Hepatocyte (in vitro differentiated cells): ENCODE measurements at regions not wholly inside any gene's neighbourhood (a gene's known extent, or its start where the extent isn't known, plus 50 kb on each side); places are given as distances from the start of the nearest gene placed in this dataset.

Experiments used
- DNase-seq: peaks from one replicate; pipeline ENCODE4 v3.0.0-alpha.2; 2016; ENCODE audit warnings: low spot score
- H2AFZ ChIP-seq: fragments of 200-600 bp; sonication (generic); 2 replicates; pipeline ENCODE4 v1.6.0; 2016; ENCODE audit warnings: antibody characterized with exemption, mild to moderate bottlenecking
- H3K27ac ChIP-seq: fragments of 200-600 bp; sonication (generic); 2 replicates; pipeline ENCODE4 v1.5.1; 2016; ENCODE audit warnings: mild to moderate bottlenecking
- H3K27me3 ChIP-seq: fragments of 200-600 bp; sonication (generic); 2 replicates; pipeline ENCODE4 v1.6.1; 2016
- H3K36me3 ChIP-seq: fragments of 200-600 bp; sonication (generic); replicated peaks from 2 replicates; pipeline ENCODE4 v1.5.1; 2016; ENCODE audit warnings: low read depth; ENCODE audit not compliant: insufficient read depth
- H3K4me1 ChIP-seq: fragments of 200-600 bp; sonication (generic); 2 replicates; pipeline ENCODE4 v1.5.1; 2016; ENCODE audit warnings: mild to moderate bottlenecking, moderate library complexity; ENCODE audit not compliant: insufficient read depth
- H3K4me2 ChIP-seq: fragments of 200-600 bp; sonication (generic); 2 replicates; pipeline ENCODE4 v1.6.0; 2016
- H3K4me3 ChIP-seq: fragments of 200-600 bp; sonication (generic); 2 replicates; pipeline ENCODE4 v1.5.1; 2016; ENCODE audit warnings: mild to moderate bottlenecking
- H3K79me2 ChIP-seq: fragments of 200-600 bp; sonication (generic); 2 replicates; pipeline ENCODE4 v1.6.0; 2017; ENCODE audit warnings: mild to moderate bottlenecking
- H3K9me2 ChIP-seq: fragments of 200-600 bp; sonication (generic); replicated peaks from 2 replicates; pipeline ENCODE4 v1.6.0; 2017; ENCODE audit warnings: mild to moderate bottlenecking; ENCODE audit not compliant: insufficient read depth
- H3K9me3 ChIP-seq: fragments of 200-600 bp; sonication (generic); 2 replicates; pipeline ENCODE4 v1.5.1; 2016; ENCODE audit warnings: low read depth, mild to moderate bottlenecking
- H4K20me1 ChIP-seq: fragments of 200-600 bp; sonication (generic); 2 replicates; pipeline ENCODE4 v1.6.0; 2016; ENCODE audit warnings: mild to moderate bottlenecking; ENCODE audit not compliant: insufficient read depth, poor library complexity, severe bottlenecking
- EZH2 ChIP-seq: fragments of 200-600 bp; sonication (generic); IDR thresholded peaks from 2 replicates; pipeline ENCODE4 v1.6.1; 2016; ENCODE audit warnings: antibody characterized with exemption, mild to moderate bottlenecking, borderline replicate concordance
- EZH2phosphoT487 ChIP-seq: fragments of 200-600 bp; sonication (generic); IDR thresholded peaks from one replicate; pipeline ENCODE4 v1.6.1; 2018; ENCODE audit warnings: antibody characterized with exemption, mild to moderate bottlenecking, low read depth, moderate library complexity; ENCODE audit not compliant: unreplicated experiment, severe bottlenecking
- WGBS: methylation state at CpG from one replicate; pipeline ENCODE4 v1.1.6; 2016; ENCODE audit warnings: low lambda C conversion rate; ENCODE audit errors: missing lambda C conversion rate; 5-methylcytosine and 5-hydroxymethylcytosine counted together
- TF ChIP-seq, protein P1 (sequence below): fragments of 200-600 bp; sonication (generic); IDR thresholded peaks from 2 replicates; pipeline ENCODE4 v1.5.1; 2016; ENCODE audit warnings: antibody characterized with exemption, mild to moderate bottlenecking; ENCODE audit not compliant: poor library complexity

DNA sequence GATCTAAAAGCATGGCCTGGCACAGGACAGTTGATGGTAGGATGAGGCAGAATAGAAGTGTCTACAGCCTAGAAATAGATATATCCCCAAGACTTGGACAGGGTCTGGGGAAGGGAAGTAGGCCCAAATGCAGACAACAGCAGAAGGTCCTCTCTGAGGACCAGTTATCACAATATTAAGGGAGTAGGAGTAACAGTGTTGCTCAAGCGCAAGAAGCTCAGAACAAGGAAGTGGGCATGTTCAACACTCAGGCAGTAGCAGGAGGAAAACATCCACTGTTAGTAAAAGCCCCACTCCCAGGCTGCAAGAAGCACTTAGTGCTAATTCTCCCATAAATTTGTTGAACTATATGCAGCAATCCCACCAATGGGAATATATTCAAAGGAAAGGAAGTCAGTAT lies 314.7 kb downstream of the METTL4 start:
- 100% methylated on average over 1 of the region's 1 CpG for WGBS
- Histone ChIP-seq H3K79me2 (no peaks in the 10 kb centered on the region), H3K4me3 (no peak overlapping the region), H3K4me1 (no peaks in the 10 kb centered on the region), H3K9me3 (no peaks in the 10 kb centered on the region), H4K20me1 (no peaks in the 10 kb centered on the region), H3K27ac (no peak overlapping the region), H3K36me3 (no peaks in the 10 kb centered on the region), H3K4me2 (no peak overlapping the region), H3K9me2 (no peaks in the 10 kb centered on the region), H2AFZ (no peak overlapping the region), H3K27me3 (no peaks in the 10 kb centered on the region)
- DNase-seq, result no peak
- no peak for TF ChIP-seq EZH2phosphoT487
- TF ChIP-seq EZH2, result no peak
- TF ChIP-seq, protein P1, sequence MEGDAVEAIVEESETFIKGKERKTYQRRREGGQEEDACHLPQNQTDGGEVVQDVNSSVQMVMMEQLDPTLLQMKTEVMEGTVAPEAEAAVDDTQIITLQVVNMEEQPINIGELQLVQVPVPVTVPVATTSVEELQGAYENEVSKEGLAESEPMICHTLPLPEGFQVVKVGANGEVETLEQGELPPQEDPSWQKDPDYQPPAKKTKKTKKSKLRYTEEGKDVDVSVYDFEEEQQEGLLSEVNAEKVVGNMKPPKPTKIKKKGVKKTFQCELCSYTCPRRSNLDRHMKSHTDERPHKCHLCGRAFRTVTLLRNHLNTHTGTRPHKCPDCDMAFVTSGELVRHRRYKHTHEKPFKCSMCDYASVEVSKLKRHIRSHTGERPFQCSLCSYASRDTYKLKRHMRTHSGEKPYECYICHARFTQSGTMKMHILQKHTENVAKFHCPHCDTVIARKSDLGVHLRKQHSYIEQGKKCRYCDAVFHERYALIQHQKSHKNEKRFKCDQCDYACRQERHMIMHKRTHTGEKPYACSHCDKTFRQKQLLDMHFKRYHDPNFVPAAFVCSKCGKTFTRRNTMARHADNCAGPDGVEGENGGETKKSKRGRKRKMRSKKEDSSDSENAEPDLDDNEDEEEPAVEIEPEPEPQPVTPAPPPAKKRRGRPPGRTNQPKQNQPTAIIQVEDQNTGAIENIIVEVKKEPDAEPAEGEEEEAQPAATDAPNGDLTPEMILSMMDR, result no peak

DNA sequence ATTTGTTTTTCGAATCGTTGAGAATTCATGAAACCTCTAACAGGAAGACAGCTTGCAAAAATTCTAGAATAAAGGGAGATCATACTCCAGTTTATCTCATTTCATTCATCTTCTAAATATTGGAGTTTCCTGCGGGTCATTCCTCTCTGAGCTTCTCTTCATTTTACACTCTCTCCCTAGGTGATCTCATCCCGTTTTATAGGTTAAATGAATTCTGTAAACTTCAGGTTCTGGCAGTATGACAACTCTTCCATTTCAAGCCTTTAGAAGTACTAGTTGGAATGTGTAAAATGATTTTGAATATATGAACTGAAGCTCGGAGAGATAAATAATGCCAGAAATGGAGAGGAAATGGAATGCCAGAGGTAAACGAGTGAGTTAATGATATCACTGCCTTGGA lies 312.4 kb downstream of the METTL4 start:
- no peak for DNase-seq
- Histone ChIP-seq H3K9me3 (no peaks in the 10 kb centered on the region), H3K27me3 (no peaks in the 10 kb centered on the region), H4K20me1 (no peaks in the 10 kb centered on the region), H3K4me2 (no peak overlapping the region), H3K36me3 (no peaks in the 10 kb centered on the region), H3K4me3 (no peak overlapping the region), H3K4me1 (no peaks in the 10 kb centered on the region), H3K27ac (no peak overlapping the region), H2AFZ (no peak overlapping the region), H3K9me2 (no peaks in the 10 kb centered on the region), H3K79me2 (no peaks in the 10 kb centered on the region)
- 54% methylated on average over 6 of the region's 6 CpGs for WGBS
- TF ChIP-seq, protein P1, result no peak
- no peak for TF ChIP-seq EZH2phosphoT487
- TF ChIP-seq EZH2, result no peak

DNA sequence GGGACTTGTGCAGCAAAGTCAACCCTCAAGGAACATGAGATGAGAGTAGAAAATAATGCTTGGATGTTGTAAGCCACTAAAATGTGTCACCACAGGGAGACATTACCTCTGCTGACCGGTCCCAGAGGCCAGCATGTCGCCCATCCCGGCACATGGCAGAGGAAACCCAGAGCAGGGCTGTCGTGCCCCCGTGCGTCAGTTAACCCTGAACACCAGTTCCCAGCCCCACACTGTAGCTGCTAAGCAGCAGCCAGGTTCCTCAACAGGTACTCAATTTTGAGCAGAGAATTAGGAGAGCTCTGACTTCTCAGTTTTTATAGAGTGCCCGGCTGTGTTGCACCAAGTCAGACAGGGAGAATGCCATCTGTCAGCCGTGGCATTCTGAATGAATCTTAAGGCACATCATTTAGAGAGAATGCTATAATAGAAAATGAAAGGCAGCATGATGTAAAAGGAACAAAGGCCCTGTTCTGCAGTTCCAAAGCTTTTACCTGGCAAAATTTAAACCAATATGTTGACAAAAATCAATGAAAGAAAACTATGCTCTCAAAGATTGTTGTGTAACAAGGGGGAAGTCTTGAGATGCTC lies 307.9 kb downstream of the METTL4 start:
- H3K4me3 ChIP-seq, result no peak overlapping the region
- WGBS, result 95% methylated on average over 8 of the region's 8 CpGs

More for the DNA sequence above, 307.9 kb downstream of the METTL4 start:
- H3K4me2 ChIP-seq, result no peak overlapping the region
- H3K9me2 ChIP-seq, result no peaks in the 10 kb centered on the region
- DNase-seq, result no peak
- no peaks in the 10 kb centered on the region for H3K79me2 ChIP-seq
- H2AFZ ChIP-seq, result no peak overlapping the region
- no peak overlapping the region for H3K27ac ChIP-seq
- TF ChIP-seq, protein P1, result no peak
- no peak for TF ChIP-seq EZH2
- TF ChIP-seq EZH2phosphoT487, result no peak
- no peaks in the 10 kb centered on the region for H3K4me1 ChIP-seq
- H4K20me1 ChIP-seq, result no peaks in the 10 kb centered on the region
- no peaks in the 10 kb centered on the region for H3K9me3 ChIP-seq
- H3K36me3 ChIP-seq, result no peaks in the 10 kb centered on the region
- no peaks in the 10 kb centered on the region for H3K27me3 ChIP-seq
